ENCODE measurements at regions not wholly inside any gene's neighbourhood (a gene's known extent, or its start where the extent isn't known, plus 50 kb on each side); places are given as distances from the start of the nearest gene placed in this dataset.

DNA sequence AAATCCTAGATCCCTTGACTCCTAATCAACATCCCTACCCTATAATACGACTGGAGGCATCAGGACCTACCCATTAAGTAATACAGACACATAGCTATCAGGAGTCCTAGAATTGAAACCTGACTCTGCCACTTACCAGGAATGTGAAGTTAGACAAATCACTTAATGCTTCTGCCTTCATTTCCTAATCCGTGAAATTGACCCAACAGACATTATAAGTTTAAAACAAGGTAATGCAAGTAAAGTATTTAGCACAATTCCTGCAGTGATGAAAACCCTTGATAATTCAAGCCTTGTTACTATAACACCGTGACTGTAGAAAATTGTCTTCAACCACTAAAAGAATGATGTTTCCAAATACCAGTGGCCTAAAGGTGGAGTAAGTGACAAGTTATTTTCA lies 150.2 kb downstream of the KCNJ2 start:
- Histone ChIP-seq H3K27me3 (ENCODE audit: insufficient read depth, low read length) (no peaks in the 10 kb centered on the region), H2AFZ (ENCODE audit: low read length) (no peak overlapping the region), H3F3A (ENCODE audit: insufficient read depth, low read length) (no peaks in the 10 kb centered on the region), H3K9me3 (ENCODE audit: low read length) (no peaks in the 10 kb centered on the region), H3K36me3 (ENCODE audit: insufficient read depth, low read length) (no peaks in the 10 kb centered on the region), H3K27ac (ENCODE audit: low read depth, low read length, poor library complexity, severe bottlenecking) (no peak overlapping the region), H3K4me1 (ENCODE audit: insufficient read depth, low read length, severe bottlenecking) (no peaks in the 10 kb centered on the region), H3K79me2 (ENCODE audit: insufficient read depth, low read length) (no peaks in the 10 kb centered on the region), H4K20me1 (ENCODE audit: insufficient read depth, low read length) (no peaks in the 10 kb centered on the region), H3K9ac (ENCODE audit: low read length) (no peak overlapping the region), H3K4me2 (ENCODE audit: low read length) (no peak overlapping the region), H3K4me3 (ENCODE audit: low read depth, low read length, poor library complexity, severe bottlenecking) (no peak overlapping the region), H3K9me2 (ENCODE audit: low read depth, low read length) (no peaks in the 10 kb centered on the region)
- TF ChIP-seq, protein P1, sequence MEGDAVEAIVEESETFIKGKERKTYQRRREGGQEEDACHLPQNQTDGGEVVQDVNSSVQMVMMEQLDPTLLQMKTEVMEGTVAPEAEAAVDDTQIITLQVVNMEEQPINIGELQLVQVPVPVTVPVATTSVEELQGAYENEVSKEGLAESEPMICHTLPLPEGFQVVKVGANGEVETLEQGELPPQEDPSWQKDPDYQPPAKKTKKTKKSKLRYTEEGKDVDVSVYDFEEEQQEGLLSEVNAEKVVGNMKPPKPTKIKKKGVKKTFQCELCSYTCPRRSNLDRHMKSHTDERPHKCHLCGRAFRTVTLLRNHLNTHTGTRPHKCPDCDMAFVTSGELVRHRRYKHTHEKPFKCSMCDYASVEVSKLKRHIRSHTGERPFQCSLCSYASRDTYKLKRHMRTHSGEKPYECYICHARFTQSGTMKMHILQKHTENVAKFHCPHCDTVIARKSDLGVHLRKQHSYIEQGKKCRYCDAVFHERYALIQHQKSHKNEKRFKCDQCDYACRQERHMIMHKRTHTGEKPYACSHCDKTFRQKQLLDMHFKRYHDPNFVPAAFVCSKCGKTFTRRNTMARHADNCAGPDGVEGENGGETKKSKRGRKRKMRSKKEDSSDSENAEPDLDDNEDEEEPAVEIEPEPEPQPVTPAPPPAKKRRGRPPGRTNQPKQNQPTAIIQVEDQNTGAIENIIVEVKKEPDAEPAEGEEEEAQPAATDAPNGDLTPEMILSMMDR (IDR thresholded peaks at IDR 0.05; ENCODE audit: low read length): no peak
- TF ChIP-seq EZH2 (IDR thresholded peaks at IDR 0.05; ENCODE audit: borderline replicate concordance, low read length): no peak

DNA sequence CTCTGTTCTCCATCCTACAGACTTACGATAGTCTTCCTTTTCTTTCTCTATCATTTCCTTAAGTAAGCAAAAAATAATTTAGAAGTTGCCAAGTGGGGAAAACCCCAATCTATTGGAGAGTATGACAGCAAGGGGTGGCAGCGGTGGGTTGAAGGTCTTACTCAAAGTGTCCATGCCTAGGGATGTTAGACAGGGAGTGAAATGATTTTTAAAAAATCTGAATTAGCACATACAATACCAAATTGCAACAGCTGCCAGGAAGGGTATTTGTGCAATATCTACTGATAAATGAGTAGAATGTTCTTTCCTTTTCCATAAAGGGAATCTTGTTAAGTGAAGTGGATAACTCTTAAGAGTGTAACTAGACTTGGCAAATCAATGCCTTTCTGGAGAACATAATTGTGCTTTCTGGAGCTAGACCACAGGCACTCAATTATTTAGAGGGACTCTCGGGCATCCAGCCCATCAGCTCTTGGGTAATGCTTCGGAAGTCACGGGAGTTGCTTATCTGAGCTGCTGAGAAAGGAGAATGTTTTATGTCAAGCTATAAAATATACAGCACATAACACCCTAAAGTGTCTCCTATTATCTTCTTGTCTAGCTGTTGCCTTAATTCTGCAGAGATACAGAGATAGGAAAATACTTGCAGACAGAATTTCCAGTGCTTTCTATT lies 151.5 kb downstream of the KCNJ2 start:
- Histone ChIP-seq H3K4me2 (ENCODE audit: low read length) (no peak overlapping the region), H3F3A (ENCODE audit: insufficient read depth, low read length) (no peaks in the 10 kb centered on the region), H3K36me3 (ENCODE audit: insufficient read depth, low read length) (no peaks in the 10 kb centered on the region), H3K79me2 (ENCODE audit: insufficient read depth, low read length) (no peaks in the 10 kb centered on the region), H3K9ac (ENCODE audit: low read length) (no peak overlapping the region), H3K4me1 (ENCODE audit: insufficient read depth, low read length, severe bottlenecking) (no peaks in the 10 kb centered on the region), H4K20me1 (ENCODE audit: insufficient read depth, low read length) (no peaks in the 10 kb centered on the region), H3K4me3 (ENCODE audit: low read depth, low read length, poor library complexity, severe bottlenecking) (no peak overlapping the region), H2AFZ (ENCODE audit: low read length) (no peak overlapping the region), H3K9me3 (ENCODE audit: low read length) (no peaks in the 10 kb centered on the region), H3K9me2 (ENCODE audit: low read depth, low read length) (no peaks in the 10 kb centered on the region), H3K27me3 (ENCODE audit: insufficient read depth, low read length) (no peaks in the 10 kb centered on the region), H3K27ac (ENCODE audit: low read depth, low read length, poor library complexity, severe bottlenecking) (no peak overlapping the region)
- TF ChIP-seq, protein P1 (IDR thresholded peaks at IDR 0.05; ENCODE audit: low read length): no peak
- TF ChIP-seq EZH2 (IDR thresholded peaks at IDR 0.05; ENCODE audit: borderline replicate concordance, low read length): no peak

DNA sequence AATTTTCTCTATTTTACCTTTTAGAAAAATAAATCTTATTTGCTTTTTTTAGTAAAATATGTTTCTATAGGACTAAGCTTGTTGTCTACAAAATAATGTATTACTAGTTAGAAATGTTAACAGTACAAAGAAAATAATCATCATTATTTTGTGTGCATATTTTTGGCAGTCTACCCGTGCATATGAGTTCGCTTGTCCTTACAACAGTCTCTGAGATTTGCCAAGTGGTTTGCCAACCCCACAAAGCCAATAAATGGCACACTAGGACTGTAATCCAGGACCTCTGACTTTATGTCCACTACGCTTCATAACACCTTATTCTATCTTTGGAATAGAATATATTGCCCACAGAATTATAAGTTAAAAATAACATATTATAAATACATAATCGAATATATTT lies 152.0 kb downstream of the KCNJ2 start:
- Histone ChIP-seq H3K9ac (ENCODE audit: low read length) (no peak overlapping the region), H3F3A (ENCODE audit: insufficient read depth, low read length) (no peaks in the 10 kb centered on the region), H3K9me2 (ENCODE audit: low read depth, low read length) (no peaks in the 10 kb centered on the region), H3K4me2 (ENCODE audit: low read length) (no peak overlapping the region), H3K4me1 (ENCODE audit: insufficient read depth, low read length, severe bottlenecking) (no peaks in the 10 kb centered on the region), H2AFZ (ENCODE audit: low read length) (no peak overlapping the region), H4K20me1 (ENCODE audit: insufficient read depth, low read length) (no peaks in the 10 kb centered on the region), H3K4me3 (ENCODE audit: low read depth, low read length, poor library complexity, severe bottlenecking) (no peak overlapping the region), H3K27ac (ENCODE audit: low read depth, low read length, poor library complexity, severe bottlenecking) (no peak overlapping the region), H3K36me3 (ENCODE audit: insufficient read depth, low read length) (no peaks in the 10 kb centered on the region), H3K9me3 (ENCODE audit: low read length) (no peaks in the 10 kb centered on the region), H3K79me2 (ENCODE audit: insufficient read depth, low read length) (no peaks in the 10 kb centered on the region), H3K27me3 (ENCODE audit: insufficient read depth, low read length) (no peaks in the 10 kb centered on the region)
- TF ChIP-seq EZH2 (IDR thresholded peaks at IDR 0.05; ENCODE audit: borderline replicate concordance, low read length): no peak
- TF ChIP-seq, protein P1 (IDR thresholded peaks at IDR 0.05; ENCODE audit: low read length): no peak

Data from OCI-LY1 (cell line).